Natural killer cell (primary cell): ENCODE measurements at regions not wholly inside any gene's neighbourhood (a gene's known extent, or its start where the extent isn't known, plus 50 kb on each side); places are given as distances from the start of the nearest gene placed in this dataset.

Experiments used
- ATAC-seq, 3 donors: fragments of 150-1000 bp in 2 of 3; fragments of 200-7000 bp in 1 of 3; cut with Tn5 transposase; 1 replicate in 1 of 3; 2 replicates in 2 of 3; pipeline ENCODE4 v1.10.0; 2021; ENCODE audit warnings: mild to moderate bottlenecking in 2 of 3, moderate library complexity in 2 of 3
- DNase-seq, 2 donors: peaks; one replicate each; pipeline versions ENCODE4 v3.0.0 to v3.0.0-alpha.2; 2013 to 2021; ENCODE audit warnings: mixed read lengths in 1 of 2
- H3K27ac ChIP-seq: one replicate; pipeline ENCODE4 v1.5.1; 2013; ENCODE audit warnings: mild to moderate bottlenecking, low read length
- H3K27me3 ChIP-seq: one replicate; pipeline ENCODE4 v1.6.1; 2013; ENCODE audit warnings: low read length; ENCODE audit not compliant: control insufficient read depth, insufficient read depth
- H3K36me3 ChIP-seq: one replicate; pipeline ENCODE4 v1.6.1; 2013; ENCODE audit warnings: low read length; ENCODE audit not compliant: control insufficient read depth, insufficient read depth
- H3K4me1 ChIP-seq: one replicate; pipeline ENCODE4 v1.6.1; 2013; ENCODE audit warnings: low read length; ENCODE audit not compliant: control insufficient read depth, insufficient read depth
- H3K4me3 ChIP-seq: one replicate; pipeline ENCODE4 v1.5.1; 2013; ENCODE audit warnings: low read length
- H3K9me3 ChIP-seq: one replicate; pipeline ENCODE4 v1.6.1; 2013; ENCODE audit warnings: low read length; ENCODE audit not compliant: control insufficient read depth, insufficient read depth
- H3K27ac Mint-ChIP-seq, 2 donors: one replicate each; pipeline ENCODE4 v1.8.0; 2022; ENCODE audit warnings: mild to moderate bottlenecking in 2 of 2, mixed read lengths in 2 of 2, moderate library complexity in 1 of 2
- H3K27me3 Mint-ChIP-seq, 2 donors: one replicate each; pipeline ENCODE4 v1.8.0; 2022; ENCODE audit warnings: low read depth in 2 of 2, mixed read lengths in 2 of 2
- H3K36me3 Mint-ChIP-seq: one replicate; pipeline ENCODE4 v1.8.0; 2022; ENCODE audit warnings: mixed read lengths
- H3K4me1 Mint-ChIP-seq, 2 donors: one replicate each; pipeline ENCODE4 v1.8.0; 2022; ENCODE audit warnings: mixed read lengths in 2 of 2
- H3K4me3 Mint-ChIP-seq: one replicate; pipeline ENCODE4 v1.8.0; 2022; ENCODE audit warnings: mild to moderate bottlenecking, moderate library complexity, mixed read lengths
- H3K9me3 Mint-ChIP-seq, 2 donors: one replicate each; pipeline ENCODE4 v1.8.0; 2022; ENCODE audit warnings: mixed read lengths in 2 of 2
- whole genome bisulfite sequencing: methylation state at CpG from one replicate; pipeline ENCODE4 v1.1.7; 2013; ENCODE audit warnings: missing lambda C conversion rate; ENCODE audit not compliant: insufficient coverage; 5-methylcytosine and 5-hydroxymethylcytosine counted together
- intact Hi-C: fragments of 100-400 bp; cut with micrococcal nuclease; formaldehyde crosslinking; loops from one replicate; pipeline ENCODE4 v1.14.2; 2022
- TF ChIP-seq, protein P1 (sequence below): fragments of 200-600 bp; IDR thresholded peaks from one replicate; pipeline ENCODE4 v1.8.0; 2022; ENCODE audit warnings: antibody characterized with exemption

DNA sequence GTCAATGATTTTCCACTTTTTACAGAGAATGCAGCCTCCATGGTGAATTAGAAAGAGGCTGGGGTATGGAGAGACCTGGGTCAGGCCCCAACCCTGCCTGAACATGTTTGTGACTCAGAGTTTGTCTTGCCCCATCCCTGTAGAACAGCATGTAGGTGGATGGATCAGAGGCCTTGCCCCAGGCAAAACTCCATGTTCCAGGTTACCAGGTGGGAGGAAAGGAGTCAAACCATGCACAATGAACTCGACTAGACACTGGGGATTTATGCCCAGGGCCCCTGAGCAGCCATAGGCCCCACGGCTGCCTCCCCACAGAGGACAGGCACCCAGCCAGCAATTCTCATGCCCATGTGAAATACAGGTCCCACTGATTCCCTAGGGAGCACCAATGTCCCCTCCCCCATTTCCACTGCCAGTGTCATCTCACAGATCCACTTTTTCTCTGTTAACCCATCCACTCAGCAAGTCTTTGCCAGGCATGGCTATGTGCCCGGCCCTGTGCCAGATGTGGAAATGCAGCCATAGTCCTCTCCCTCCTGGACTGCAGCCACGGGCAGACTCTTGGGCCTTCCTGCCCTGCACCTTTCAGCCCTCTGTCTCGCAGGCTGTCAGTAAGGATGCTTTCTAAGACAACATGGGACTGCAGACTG, 737.8 kb upstream of the HS6ST1 start:
- intact Hi-C loops: no loop called here
- DNase-seq (no peak), ATAC-seq (no peak)
- no peaks in the 10 kb centered on the region for H3K36me3 ChIP-seq
- WGBS: 75% methylated on average over 5 of the region's 5 CpGs
- Mint-ChIP-seq H3K27ac (no peak overlapping the region), H3K9me3 (no peaks in the 10 kb centered on the region), H3K4me3 (no peak overlapping the region), H3K4me1 (no peaks in the 10 kb centered on the region), H3K27me3 (no peaks in the 10 kb centered on the region), H3K36me3 (no peaks in the 10 kb centered on the region)
- TF ChIP-seq, protein P1, sequence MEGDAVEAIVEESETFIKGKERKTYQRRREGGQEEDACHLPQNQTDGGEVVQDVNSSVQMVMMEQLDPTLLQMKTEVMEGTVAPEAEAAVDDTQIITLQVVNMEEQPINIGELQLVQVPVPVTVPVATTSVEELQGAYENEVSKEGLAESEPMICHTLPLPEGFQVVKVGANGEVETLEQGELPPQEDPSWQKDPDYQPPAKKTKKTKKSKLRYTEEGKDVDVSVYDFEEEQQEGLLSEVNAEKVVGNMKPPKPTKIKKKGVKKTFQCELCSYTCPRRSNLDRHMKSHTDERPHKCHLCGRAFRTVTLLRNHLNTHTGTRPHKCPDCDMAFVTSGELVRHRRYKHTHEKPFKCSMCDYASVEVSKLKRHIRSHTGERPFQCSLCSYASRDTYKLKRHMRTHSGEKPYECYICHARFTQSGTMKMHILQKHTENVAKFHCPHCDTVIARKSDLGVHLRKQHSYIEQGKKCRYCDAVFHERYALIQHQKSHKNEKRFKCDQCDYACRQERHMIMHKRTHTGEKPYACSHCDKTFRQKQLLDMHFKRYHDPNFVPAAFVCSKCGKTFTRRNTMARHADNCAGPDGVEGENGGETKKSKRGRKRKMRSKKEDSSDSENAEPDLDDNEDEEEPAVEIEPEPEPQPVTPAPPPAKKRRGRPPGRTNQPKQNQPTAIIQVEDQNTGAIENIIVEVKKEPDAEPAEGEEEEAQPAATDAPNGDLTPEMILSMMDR: no peak
- H3K4me3 ChIP-seq: no peak overlapping the region
- H3K9me3 ChIP-seq: no peaks in the 10 kb centered on the region
- no peak overlapping the region for H3K27ac ChIP-seq
- H3K4me1 ChIP-seq: no peaks in the 10 kb centered on the region
- no peaks in the 10 kb centered on the region for H3K27me3 ChIP-seq

DNA sequence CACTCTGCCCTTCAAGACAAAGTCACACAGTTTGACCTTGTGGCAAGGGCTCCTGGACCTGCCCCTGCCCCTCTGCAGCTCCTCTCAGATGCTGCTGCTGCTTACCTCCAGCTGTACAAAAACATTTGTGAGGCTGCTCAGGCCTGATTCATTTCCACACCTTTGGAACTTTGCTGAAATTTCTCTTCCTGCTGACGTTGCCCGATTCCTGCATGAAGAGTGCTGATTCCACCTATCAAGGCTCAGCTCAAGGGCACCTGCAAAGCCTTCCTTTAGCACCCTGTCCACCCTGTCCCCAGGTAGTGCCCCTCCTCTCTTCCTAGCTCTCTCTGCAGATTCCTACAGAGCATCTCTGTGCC, 738.3 kb upstream of the HS6ST1 start:
- Mint-ChIP-seq H3K4me3 (no peak overlapping the region), H3K9me3 (no peaks in the 10 kb centered on the region), H3K4me1 (no peaks in the 10 kb centered on the region), H3K36me3 (no peaks in the 10 kb centered on the region), H3K27me3 (no peaks in the 10 kb centered on the region), H3K27ac (no peak overlapping the region)
- Histone ChIP-seq H3K27ac (no peak overlapping the region), H3K27me3 (no peaks in the 10 kb centered on the region), H3K36me3 (no peaks in the 10 kb centered on the region), H3K4me3 (no peak overlapping the region), H3K9me3 (no peaks in the 10 kb centered on the region), H3K4me1 (no peaks in the 10 kb centered on the region)
- ATAC-seq (no peak), DNase-seq (no peak)
- intact Hi-C loops: no loop called here
- TF ChIP-seq, protein P1: no peak
- WGBS: 88% methylated on average over 2 of the region's 2 CpGs

DNA sequence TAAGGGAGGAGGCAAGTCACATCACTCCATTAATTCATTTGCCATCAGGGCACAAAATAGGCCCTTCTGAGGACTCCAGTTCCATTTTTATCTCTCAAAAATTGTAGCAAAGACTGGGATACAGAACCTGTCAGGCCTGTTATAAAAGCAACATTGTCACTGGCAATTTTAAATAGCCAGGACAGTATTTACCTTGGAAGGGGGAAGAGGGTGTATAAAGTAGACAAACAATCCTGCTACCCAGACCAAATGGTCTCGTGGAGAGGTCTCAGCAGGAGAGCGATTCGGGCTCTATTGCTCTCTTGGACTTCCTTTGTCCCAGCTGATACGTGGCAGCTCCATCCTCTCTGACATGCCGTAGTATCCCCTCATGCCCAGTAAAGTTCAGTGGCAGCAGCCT, 740.3 kb upstream of the HS6ST1 start:
- no peaks in the 10 kb centered on the region for H3K27me3 Mint-ChIP-seq
- TF ChIP-seq, protein P1: no peak
- no peak overlapping the region for H3K27ac Mint-ChIP-seq
- intact Hi-C loops: no loop called here
- Histone ChIP-seq H3K9me3 (no peaks in the 10 kb centered on the region), H3K27ac (no peak overlapping the region), H3K4me1 (no peaks in the 10 kb centered on the region), H3K4me3 (no peak overlapping the region), H3K27me3 (no peaks in the 10 kb centered on the region), H3K36me3 (no peaks in the 10 kb centered on the region)
- no peaks in the 10 kb centered on the region for H3K4me1 Mint-ChIP-seq
- DNase-seq: no peak
- ATAC-seq: no peak
- WGBS: 89% methylated on average over 5 of the region's 5 CpGs
- H3K9me3 Mint-ChIP-seq: no peaks in the 10 kb centered on the region
- H3K4me3 Mint-ChIP-seq: no peak overlapping the region
- no peaks in the 10 kb centered on the region for H3K36me3 Mint-ChIP-seq

DNA sequence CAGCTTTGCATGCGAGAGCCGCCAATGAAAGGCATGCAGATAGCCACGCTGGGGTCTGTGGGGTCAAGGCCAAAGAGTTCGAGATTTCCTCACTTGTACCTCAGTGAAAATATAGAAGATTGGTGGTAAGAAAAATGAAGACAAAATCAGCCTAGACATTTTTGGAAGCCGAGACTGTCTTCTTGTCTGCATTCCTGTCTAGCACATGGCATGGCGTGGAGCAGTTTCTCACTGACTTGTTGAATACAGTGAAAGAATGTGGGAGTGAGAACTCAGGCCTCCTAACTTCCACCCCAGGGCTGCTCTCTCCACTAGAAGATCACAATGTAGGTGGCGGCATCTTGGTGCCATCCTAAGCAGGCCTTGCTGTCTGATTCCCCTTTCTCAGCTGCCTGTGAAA, 740.8 kb upstream of the HS6ST1 start:
- Histone ChIP-seq H3K9me3 (no peaks in the 10 kb centered on the region), H3K36me3 (no peaks in the 10 kb centered on the region), H3K4me3 (no peak overlapping the region), H3K4me1 (no peaks in the 10 kb centered on the region), H3K27ac (no peak overlapping the region), H3K27me3 (no peaks in the 10 kb centered on the region)
- DNase-seq (no peak), ATAC-seq (no peak)
- 90% methylated on average over 7 of the region's 7 CpGs for WGBS
- TF ChIP-seq, protein P1: no peak
- Mint-ChIP-seq H3K4me3 (no peak overlapping the region), H3K36me3 (no peaks in the 10 kb centered on the region), H3K4me1 (no peaks in the 10 kb centered on the region), H3K27ac (no peak overlapping the region), H3K9me3 (no peaks in the 10 kb centered on the region), H3K27me3 (no peaks in the 10 kb centered on the region)
- intact Hi-C loops: no loop called here
